ENCODE measurements at regions not wholly inside any gene's neighbourhood (a gene's known extent, or its start where the extent isn't known, plus 50 kb on each side); places are given as distances from the start of the nearest gene placed in this dataset.

- Mint-ChIP-seq H3K4me3 (ENCODE audit: unreplicated experiment) (no peak overlapping the region), H3K36me3 (ENCODE audit: insufficient read depth, unreplicated experiment) (peaks cover 6% of the 10 kb centered on the region), H3K4me1 (ENCODE audit: insufficient read depth, unreplicated experiment) (no peaks in the 10 kb centered on the region), H3K27me3 (ENCODE audit: insufficient read depth, unreplicated experiment) (no peaks in the 10 kb centered on the region), H3K9me3 (ENCODE audit: unreplicated experiment) (no peaks in the 10 kb centered on the region), H3K27ac (ENCODE audit: low read depth, unreplicated experiment) (no peak overlapping the region)
- CTCF ChIA-PET, result no interaction called here
- intact Hi-C loops (cut with micrococcal nuclease), result no loop called here
- no TSS peak for BruUV-seq (replicated peaks)
- TF ChIP-seq CTCF (IDR thresholded peaks at IDR 0.05; ENCODE audit: unreplicated experiment), result no peak
- POLR2A ChIA-PET, result no interaction called here
- no peak for DNase-seq (ENCODE audit: unreplicated experiment)
Measured at GRCh38 chr10:33048223-33048622, 90.2 kb upstream of the ITGB1 start.

GRCh38 chr10:33047655-33048054 is 89.6 kb upstream of the ITGB1 start:
- Mint-ChIP-seq H3K27ac (ENCODE audit: low read depth, unreplicated experiment) (no peak overlapping the region), H3K4me3 (ENCODE audit: unreplicated experiment) (no peak overlapping the region), H3K36me3 (ENCODE audit: insufficient read depth, unreplicated experiment) (peaks cover 6% of the 10 kb centered on the region), H3K4me1 (ENCODE audit: insufficient read depth, unreplicated experiment) (no peaks in the 10 kb centered on the region), H3K27me3 (ENCODE audit: insufficient read depth, unreplicated experiment) (no peaks in the 10 kb centered on the region), H3K9me3 (ENCODE audit: unreplicated experiment) (no peaks in the 10 kb centered on the region)
- BruUV-seq (replicated peaks), result no TSS peak
- intact Hi-C loops (cut with micrococcal nuclease), result no loop called here
- no peak for DNase-seq (ENCODE audit: unreplicated experiment)
- POLR2A ChIA-PET, result interaction anchor here (0.7 kb wide), 1 partner anchor 9 kb away, joined by 3 read pairs; no protein-coding TSS in a partner anchor
- CTCF ChIA-PET, result interaction anchor here (1.1 kb wide), 1 partner anchor 19 kb away, joined by 3 read pairs; no protein-coding TSS in a partner anchor
- no peak for TF ChIP-seq CTCF (IDR thresholded peaks at IDR 0.05; ENCODE audit: unreplicated experiment)

GRCh38 chr10:33046792-33047191 is 88.8 kb upstream of the ITGB1 start:
- Mint-ChIP-seq H3K27ac (ENCODE audit: low read depth, unreplicated experiment) (no peak overlapping the region), H3K4me1 (ENCODE audit: insufficient read depth, unreplicated experiment) (no peaks in the 10 kb centered on the region), H3K4me3 (ENCODE audit: unreplicated experiment) (no peak overlapping the region), H3K9me3 (ENCODE audit: unreplicated experiment) (no peaks in the 10 kb centered on the region), H3K36me3 (ENCODE audit: insufficient read depth, unreplicated experiment) (no peaks in the 10 kb centered on the region), H3K27me3 (ENCODE audit: insufficient read depth, unreplicated experiment) (no peaks in the 10 kb centered on the region)
- intact Hi-C loops (cut with micrococcal nuclease), result no loop called here
- no peak for TF ChIP-seq CTCF (IDR thresholded peaks at IDR 0.05; ENCODE audit: unreplicated experiment)
- no TSS peak for BruUV-seq (replicated peaks)
- POLR2A ChIA-PET, result no interaction called here
- CTCF ChIA-PET, result interaction anchor here (1.1 kb wide), 1 partner anchor 20 kb away, joined by 3 read pairs; no protein-coding TSS in a partner anchor
- no peak for DNase-seq (ENCODE audit: unreplicated experiment)

GRCh38 chr10:33045421-33045820 is 87.4 kb upstream of the ITGB1 start:
- Mint-ChIP-seq H3K36me3 (ENCODE audit: insufficient read depth, unreplicated experiment) (no peaks in the 10 kb centered on the region), H3K27me3 (ENCODE audit: insufficient read depth, unreplicated experiment) (no peaks in the 10 kb centered on the region), H3K27ac (ENCODE audit: low read depth, unreplicated experiment) (no peak overlapping the region), H3K4me3 (ENCODE audit: unreplicated experiment) (no peak overlapping the region), H3K9me3 (ENCODE audit: unreplicated experiment) (no peaks in the 10 kb centered on the region), H3K4me1 (ENCODE audit: insufficient read depth, unreplicated experiment) (no peaks in the 10 kb centered on the region)
- ChIA-PET POLR2A (no interaction called here), CTCF (no interaction called here)
- BruUV-seq (replicated peaks), result no TSS peak
- intact Hi-C loops (cut with micrococcal nuclease), result no loop called here
- no peak for TF ChIP-seq CTCF (IDR thresholded peaks at IDR 0.05; ENCODE audit: unreplicated experiment)
- no peak for DNase-seq (ENCODE audit: unreplicated experiment)

Data from MCF 10A (cell line).